Naive thymus-derived CD4-positive, alpha-beta T cell (primary cell): ENCODE measurements at regions not wholly inside any gene's neighbourhood (a gene's known extent, or its start where the extent isn't known, plus 50 kb on each side); places are given as distances from the start of the nearest gene placed in this dataset.

Experiments used
- ATAC-seq: fragments of 150-1000 bp; cut with Tn5 transposase; 2 replicates; pipeline ENCODE4 v1.10.0; 2021; ENCODE audit warnings: mild to moderate bottlenecking, moderate library complexity
- CTCF ChIA-PET: fragments of 350-600 bp; sonication (Branson Sonifier 250); formaldehyde crosslinking; loops from one replicate; lab custom pipeline; 2021; ENCODE audit warnings: antibody characterized with exemption; lab: Charles Lee
- POLR2A ChIA-PET: fragments of 350-600 bp; sonication (Branson Sonifier 250); formaldehyde crosslinking; loops from one replicate; lab custom pipeline; 2021; ENCODE audit warnings: antibody characterized with exemption, inconsistent platforms; lab: Charles Lee
- DNase-seq, 9 donors: peaks; one replicate each; pipeline versions ENCODE4 v3.0.0 to v3.0.0-alpha.2; 2020 to 2022; ENCODE audit warnings: mixed read lengths in 1 of 9
- H3K27ac ChIP-seq: one replicate; pipeline ENCODE4 v1.7.0; 2013; ENCODE audit warnings: mild to moderate bottlenecking, low read depth, low read length, moderate library complexity
- H3K27me3 ChIP-seq, 2 donors: one replicate each; pipeline ENCODE4 v1.7.0; 2013; ENCODE audit warnings: low read length in 2 of 2, mild to moderate bottlenecking in 2 of 2, moderate library complexity in 2 of 2; ENCODE audit not compliant: control insufficient read depth in 2 of 2, insufficient read depth in 2 of 2
- H3K36me3 ChIP-seq, 3 experiments: 1 replicate in 2 of 3; 2 replicates in 1 of 3; pipeline ENCODE4 v1.7.0; 2013; ENCODE audit warnings: low read length in 3 of 3, mild to moderate bottlenecking in 3 of 3, moderate library complexity in 1 of 3; ENCODE audit not compliant: insufficient read depth in 3 of 3, control insufficient read depth in 2 of 3
- H3K4me1 ChIP-seq, 2 donors: one replicate each; pipeline ENCODE4 v1.7.0; 2013; ENCODE audit warnings: low read length in 2 of 2, mild to moderate bottlenecking in 2 of 2, moderate library complexity in 1 of 2; ENCODE audit not compliant: control insufficient read depth in 2 of 2, insufficient read depth in 2 of 2
- H3K4me3 ChIP-seq: 2 replicates; pipeline ENCODE4 v1.7.0; 2013; ENCODE audit warnings: mild to moderate bottlenecking, low read length
- H3K9me3 ChIP-seq, 3 experiments: 1 replicate in 2 of 3; 2 replicates in 1 of 3; pipeline ENCODE4 v1.7.0; 2013; ENCODE audit warnings: low read length in 3 of 3; ENCODE audit not compliant: control insufficient read depth in 2 of 3
- H3K27ac Mint-ChIP-seq, 9 donors: one replicate each; pipeline ENCODE4 v1.8.0; 2020 to 2022; ENCODE audit warnings: mixed read lengths in 9 of 9, mild to moderate bottlenecking in 8 of 9, moderate library complexity in 5 of 9, inconsistent platforms in 2 of 9
- H3K27me3 Mint-ChIP-seq, 5 donors: one replicate each; pipeline ENCODE4 v1.8.0; 2021 to 2022; ENCODE audit warnings: mixed read lengths in 5 of 5, mild to moderate bottlenecking in 1 of 5
- H3K36me3 Mint-ChIP-seq, 5 donors: one replicate each; pipeline ENCODE4 v1.8.0; 2020 to 2022; ENCODE audit warnings: mixed read lengths in 5 of 5, mild to moderate bottlenecking in 3 of 5, inconsistent platforms in 1 of 5
- H3K4me1 Mint-ChIP-seq, 7 donors: one replicate each; pipeline ENCODE4 v1.8.0; 2020 to 2022; ENCODE audit warnings: mixed read lengths in 7 of 7, mild to moderate bottlenecking in 3 of 7, inconsistent platforms in 1 of 7
- H3K4me3 Mint-ChIP-seq, 10 donors: one replicate each; pipeline ENCODE4 v1.8.0; 2020 to 2022; ENCODE audit warnings: mild to moderate bottlenecking in 10 of 10, mixed read lengths in 10 of 10, moderate library complexity in 6 of 10, inconsistent platforms in 2 of 10
- H3K9me3 Mint-ChIP-seq, 11 donors: one replicate each; pipeline ENCODE4 v1.8.0; 2020 to 2022; ENCODE audit warnings: mixed read lengths in 11 of 11, mild to moderate bottlenecking in 4 of 11, inconsistent platforms in 1 of 11, moderate library complexity in 1 of 11
- intact Hi-C, 2 donors: fragments of 100-400 bp; cut with micrococcal nuclease; formaldehyde crosslinking; loops; one replicate each; pipeline ENCODE4 v1.15.1; 2023

DNA sequence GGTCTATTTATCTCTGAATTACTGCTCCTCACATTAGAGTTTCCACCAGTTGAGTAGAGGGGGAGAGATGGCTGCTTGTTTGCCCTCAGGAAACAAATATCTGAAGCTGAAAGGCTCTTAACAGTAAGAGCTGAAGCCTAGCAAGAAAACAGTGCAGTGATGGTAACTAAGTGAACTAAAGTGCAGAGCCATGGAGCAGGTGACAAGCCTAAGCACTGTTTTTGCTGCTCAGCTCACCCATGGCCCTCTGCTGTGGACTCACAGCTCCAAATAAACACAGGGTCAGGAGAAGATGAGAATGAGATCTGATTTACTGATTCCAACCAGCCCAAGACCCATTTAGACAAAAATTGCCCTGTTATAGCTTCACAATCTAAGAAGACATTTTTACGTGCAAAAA, 118.4 kb downstream of the ETAA1 start:
- H3K4me3 Mint-ChIP-seq: no peak overlapping the region
- DNase-seq (no peak), ATAC-seq (no peak)
- H3K27me3 Mint-ChIP-seq: peaks cover 0 to 6% (median 3%) of the 10 kb centered on the region in 5 donors
- Histone ChIP-seq H3K27ac (no peak overlapping the region), H3K4me1 (no peaks in the 10 kb centered on the region), H3K4me3 (no peak overlapping the region), H3K36me3 (no peaks in the 10 kb centered on the region), H3K9me3 (no peaks in the 10 kb centered on the region), H3K27me3 (no peaks in the 10 kb centered on the region)
- H3K27ac Mint-ChIP-seq: no peak overlapping the region
- intact Hi-C loops: no loop called here
- H3K4me1 Mint-ChIP-seq: no peaks in the 10 kb centered on the region
- H3K36me3 Mint-ChIP-seq: no peaks in the 10 kb centered on the region
- POLR2A ChIA-PET: no interaction called here
- peaks cover 0 to 2% (median 0%) of the 10 kb centered on the region in 11 donors for H3K9me3 Mint-ChIP-seq
- CTCF ChIA-PET: no interaction called here

- H3K27ac Mint-ChIP-seq: no peak overlapping the region
These were observed 119.2 kb downstream of the ETAA1 start for GRCh38 chr2:67516362-67516761.

DNA sequence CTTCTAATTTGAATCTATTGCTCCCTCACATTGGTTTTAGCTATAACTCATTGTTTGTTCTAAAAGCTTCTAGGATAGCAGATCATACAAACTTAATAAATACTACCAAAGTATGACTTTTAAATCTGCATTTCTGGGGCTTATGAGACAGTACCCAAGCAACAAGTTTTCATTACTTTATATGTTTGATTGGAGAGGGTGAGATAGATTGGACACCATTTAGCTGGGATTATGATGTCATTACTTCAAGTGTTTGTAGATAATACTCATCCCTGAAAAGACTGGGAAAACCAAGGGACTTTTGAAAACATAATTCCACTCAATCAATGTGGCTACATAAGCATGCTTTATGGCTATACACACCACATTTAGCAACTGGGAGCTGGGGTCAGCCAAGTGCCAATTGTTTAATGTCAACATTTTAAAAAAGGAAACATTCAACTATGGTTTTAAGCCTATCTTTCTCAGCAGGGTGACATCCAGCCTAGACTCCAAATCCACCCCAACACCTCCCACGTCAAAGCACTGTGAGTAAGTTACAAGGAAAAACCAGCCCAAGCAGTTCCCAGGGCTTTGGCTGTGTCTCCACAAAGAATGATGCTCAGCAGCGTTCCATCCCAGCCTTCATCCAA, 119.9 kb downstream of the ETAA1 start:
- no peak overlapping the region for H3K27ac Mint-ChIP-seq
- Histone ChIP-seq H3K36me3 (no peaks in the 10 kb centered on the region), H3K4me1 (no peaks in the 10 kb centered on the region), H3K4me3 (no peak overlapping the region), H3K9me3 (no peaks in the 10 kb centered on the region), H3K27ac (no peak overlapping the region), H3K27me3 (no peaks in the 10 kb centered on the region)
- H3K36me3 Mint-ChIP-seq: no peaks in the 10 kb centered on the region
- DNase-seq (no peak), ATAC-seq (no peak)
- H3K4me3 Mint-ChIP-seq: no peak overlapping the region
- intact Hi-C loops: no loop called here
- ChIA-PET CTCF (no interaction called here), POLR2A (no interaction called here)
- peaks cover 0 to 2% (median 0%) of the 10 kb centered on the region in 11 donors for H3K9me3 Mint-ChIP-seq
- peaks cover 0 to 6% (median 3%) of the 10 kb centered on the region in 5 donors for H3K27me3 Mint-ChIP-seq
- no peaks in the 10 kb centered on the region for H3K4me1 Mint-ChIP-seq

More at GRCh38 chr2:67516362-67516761, 119.2 kb downstream of the ETAA1 start:
- Histone ChIP-seq H3K4me3 (no peak overlapping the region), H3K27me3 (no peaks in the 10 kb centered on the region), H3K9me3 (no peaks in the 10 kb centered on the region), H3K27ac (no peak overlapping the region), H3K36me3 (no peaks in the 10 kb centered on the region), H3K4me1 (no peaks in the 10 kb centered on the region)
- no peak overlapping the region for H3K4me3 Mint-ChIP-seq
- POLR2A ChIA-PET: no interaction called here
- H3K36me3 Mint-ChIP-seq: no peaks in the 10 kb centered on the region
- peaks cover 0 to 6% (median 3%) of the 10 kb centered on the region in 5 donors for H3K27me3 Mint-ChIP-seq
- H3K9me3 Mint-ChIP-seq: peaks cover 0 to 2% (median 0%) of the 10 kb centered on the region in 11 donors
- no peak for ATAC-seq
- intact Hi-C loops: no loop called here
- DNase-seq: no peak
- no peaks in the 10 kb centered on the region for H3K4me1 Mint-ChIP-seq
- CTCF ChIA-PET: no interaction called here

- no peaks in the 10 kb centered on the region for H3K36me3 Mint-ChIP-seq
- DNase-seq: no peak
- H3K4me1 ChIP-seq: no peaks in the 10 kb centered on the region
- ATAC-seq: no peak
- ChIA-PET CTCF (no interaction called here), POLR2A (no interaction called here)
- no peak overlapping the region for H3K4me3 ChIP-seq
- H3K27ac Mint-ChIP-seq: no peak overlapping the region
- no peaks in the 10 kb centered on the region for H3K9me3 ChIP-seq
- H3K27ac ChIP-seq: no peak overlapping the region
- H3K4me1 Mint-ChIP-seq: no peaks in the 10 kb centered on the region
- H3K4me3 Mint-ChIP-seq: no peak overlapping the region
- intact Hi-C loops: no loop called here
- H3K27me3 Mint-ChIP-seq: peaks cover 0 to 20% (median 12%) of the 10 kb centered on the region in 5 donors
- H3K36me3 ChIP-seq: no peaks in the 10 kb centered on the region
- peaks cover 0 to 5% (median 0%) of the 10 kb centered on the region in 11 donors for H3K9me3 Mint-ChIP-seq
- H3K27me3 ChIP-seq: no peaks in the 10 kb centered on the region
These were observed 125.0 kb downstream of the ETAA1 start for GRCh38 chr2:67522148-67522547.

- Mint-ChIP-seq H3K9me3 (peaks cover 0 to 5% (median 0%) of the 10 kb centered on the region in 11 donors), H3K36me3 (no peaks in the 10 kb centered on the region), H3K4me3 (no peak overlapping the region), H3K4me1 (no peaks in the 10 kb centered on the region), H3K27me3 (peaks cover 0 to 20% (median 11%) of the 10 kb centered on the region in 5 donors), H3K27ac (no peak overlapping the region)
- H3K9me3 ChIP-seq: no peaks in the 10 kb centered on the region
- intact Hi-C loops: no loop called here
- H3K4me3 ChIP-seq: no peak overlapping the region
- ChIA-PET CTCF (no interaction called here), POLR2A (no interaction called here)
- ATAC-seq: no peak
- H3K4me1 ChIP-seq: no peaks in the 10 kb centered on the region
- H3K27ac ChIP-seq: no peak overlapping the region
- no peaks in the 10 kb centered on the region for H3K36me3 ChIP-seq
- no peaks in the 10 kb centered on the region for H3K27me3 ChIP-seq
- no peak for DNase-seq
These were observed 127.1 kb downstream of the ETAA1 start for GRCh38 chr2:67524213-67524612.

DNA sequence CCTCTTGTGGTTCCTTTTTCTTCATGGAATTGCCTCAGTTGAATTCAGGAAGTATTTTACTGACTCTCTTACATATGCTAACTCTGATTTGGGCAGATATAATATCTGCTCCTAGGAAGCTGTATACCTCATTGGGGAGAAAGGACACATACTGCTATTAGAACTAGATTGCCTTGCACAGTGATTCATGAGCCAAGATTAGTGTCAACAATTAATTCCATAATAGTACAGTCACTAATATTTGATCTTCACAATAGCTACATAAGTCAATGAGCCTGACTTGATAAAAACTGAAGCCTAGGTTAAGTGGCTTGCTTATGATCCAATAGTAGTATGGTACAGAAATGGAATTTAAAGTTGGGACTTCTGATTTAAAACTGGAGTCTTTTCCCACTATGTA, 127.6 kb downstream of the ETAA1 start:
- Mint-ChIP-seq H3K4me3 (no peak overlapping the region), H3K27me3 (peaks cover 0 to 20% (median 11%) of the 10 kb centered on the region in 5 donors), H3K36me3 (no peaks in the 10 kb centered on the region), H3K9me3 (peaks cover 0 to 5% (median 0%) of the 10 kb centered on the region in 11 donors), H3K4me1 (no peaks in the 10 kb centered on the region), H3K27ac (no peak overlapping the region)
- H3K36me3 ChIP-seq: no peaks in the 10 kb centered on the region
- ChIA-PET POLR2A (no interaction called here), CTCF (no interaction called here)
- ATAC-seq (no peak), DNase-seq (no peak)
- no peaks in the 10 kb centered on the region for H3K9me3 ChIP-seq
- no peaks in the 10 kb centered on the region for H3K4me1 ChIP-seq
- H3K27me3 ChIP-seq: no peaks in the 10 kb centered on the region
- no peak overlapping the region for H3K4me3 ChIP-seq
- no peak overlapping the region for H3K27ac ChIP-seq
- intact Hi-C loops: no loop called here

GRCh38 chr2:67526283-67526682, 129.2 kb downstream of the ETAA1 start:
- intact Hi-C loops: no loop called here
- H3K27ac ChIP-seq: no peak overlapping the region
- Mint-ChIP-seq H3K27ac (no peak overlapping the region), H3K27me3 (peaks cover 0 to 20% (median 11%) of the 10 kb centered on the region in 5 donors), H3K4me1 (no peaks in the 10 kb centered on the region), H3K4me3 (no peak overlapping the region), H3K36me3 (no peaks in the 10 kb centered on the region), H3K9me3 (peaks cover 0 to 5% (median 0%) of the 10 kb centered on the region in 11 donors)
- POLR2A ChIA-PET: no interaction called here
- no peaks in the 10 kb centered on the region for H3K36me3 ChIP-seq
- H3K9me3 ChIP-seq: no peaks in the 10 kb centered on the region
- CTCF ChIA-PET: no interaction called here
- ATAC-seq: no peak
- no peak overlapping the region for H3K4me3 ChIP-seq
- no peaks in the 10 kb centered on the region for H3K27me3 ChIP-seq
- DNase-seq: no peak
- no peaks in the 10 kb centered on the region for H3K4me1 ChIP-seq
